ENCODE measurements at regions not wholly inside any gene's neighbourhood (a gene's known extent, or its start where the extent isn't known, plus 50 kb on each side); places are given as distances from the start of the nearest gene placed in this dataset.

- Histone ChIP-seq H3K9me3 (peaks cover 0 to 20% (median 0%) of the 10 kb centered on the region in 3 donors), H3K27ac (no peak overlapping the region), H3K27me3 (no peaks in the 10 kb centered on the region), H3K36me3 (no peaks in the 10 kb centered on the region), H3K4me3 (no peak overlapping the region), H3K4me1 (no peaks in the 10 kb centered on the region)
- ATAC-seq = no peak
- WGBS, 2 donors (ENCODE audit: low coverage in 1 of 2) = 100% methylated on average over 1 of the region's 1 CpG; no CpG with 5 or more reads in 1 of the 2 donors
- TF ChIP-seq, protein P1, sequence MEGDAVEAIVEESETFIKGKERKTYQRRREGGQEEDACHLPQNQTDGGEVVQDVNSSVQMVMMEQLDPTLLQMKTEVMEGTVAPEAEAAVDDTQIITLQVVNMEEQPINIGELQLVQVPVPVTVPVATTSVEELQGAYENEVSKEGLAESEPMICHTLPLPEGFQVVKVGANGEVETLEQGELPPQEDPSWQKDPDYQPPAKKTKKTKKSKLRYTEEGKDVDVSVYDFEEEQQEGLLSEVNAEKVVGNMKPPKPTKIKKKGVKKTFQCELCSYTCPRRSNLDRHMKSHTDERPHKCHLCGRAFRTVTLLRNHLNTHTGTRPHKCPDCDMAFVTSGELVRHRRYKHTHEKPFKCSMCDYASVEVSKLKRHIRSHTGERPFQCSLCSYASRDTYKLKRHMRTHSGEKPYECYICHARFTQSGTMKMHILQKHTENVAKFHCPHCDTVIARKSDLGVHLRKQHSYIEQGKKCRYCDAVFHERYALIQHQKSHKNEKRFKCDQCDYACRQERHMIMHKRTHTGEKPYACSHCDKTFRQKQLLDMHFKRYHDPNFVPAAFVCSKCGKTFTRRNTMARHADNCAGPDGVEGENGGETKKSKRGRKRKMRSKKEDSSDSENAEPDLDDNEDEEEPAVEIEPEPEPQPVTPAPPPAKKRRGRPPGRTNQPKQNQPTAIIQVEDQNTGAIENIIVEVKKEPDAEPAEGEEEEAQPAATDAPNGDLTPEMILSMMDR (IDR thresholded peaks at IDR 0.05) = no peak
- no peak for TF ChIP-seq EP300 (IDR thresholded peaks at IDR 0.05)
- no peak for TF ChIP-seq POLR2A (IDR thresholded peaks at IDR 0.05)
- TF ChIP-seq POLR2AphosphoS5 (IDR thresholded peaks at IDR 0.05) = no peak
Measured at GRCh38 chr18:55932675-55933074, 344.7 kb upstream of the TCF4 start.

- no peaks in the 10 kb centered on the region for H3K27me3 ChIP-seq
Measured at GRCh38 chr18:55927831-55928230, 339.8 kb upstream of the TCF4 start.

GRCh38 chr18:55925772-55926171 lies 337.8 kb upstream of the TCF4 start:
- ATAC-seq = no peak
- Histone ChIP-seq H3K9me3 (no peaks in the 10 kb centered on the region), H3K27ac (no peak overlapping the region), H3K4me1 (no peaks in the 10 kb centered on the region), H3K4me3 (no peak overlapping the region), H3K27me3 (no peaks in the 10 kb centered on the region), H3K36me3 (no peaks in the 10 kb centered on the region)
- 77 to 84% methylated on average over 4 to 5 of the region's 5 CpGs for WGBS, 2 donors (ENCODE audit: low coverage in 1 of 2)
- TF ChIP-seq, protein P1 (IDR thresholded peaks at IDR 0.05) = no peak
- TF ChIP-seq POLR2A (IDR thresholded peaks at IDR 0.05) = no peak
- TF ChIP-seq POLR2AphosphoS5 (IDR thresholded peaks at IDR 0.05) = no peak
- TF ChIP-seq EP300 (IDR thresholded peaks at IDR 0.05) = no peak

More at GRCh38 chr18:55927831-55928230, 339.8 kb upstream of the TCF4 start:
- no peak overlapping the region for H3K27ac ChIP-seq
- TF ChIP-seq POLR2A (IDR thresholded peaks at IDR 0.05) = no peak
- TF ChIP-seq, protein P1 (IDR thresholded peaks at IDR 0.05) = no peak
- TF ChIP-seq EP300 (IDR thresholded peaks at IDR 0.05) = no peak
- TF ChIP-seq POLR2AphosphoS5 (IDR thresholded peaks at IDR 0.05) = no peak
- no peaks in the 10 kb centered on the region for H3K36me3 ChIP-seq
- H3K9me3 ChIP-seq = peaks cover 0 to 5% (median 0%) of the 10 kb centered on the region in 3 donors
- H3K4me1 ChIP-seq = no peaks in the 10 kb centered on the region
- no peak overlapping the region for H3K4me3 ChIP-seq
- 41 to 46% methylated on average over 3 of the region's 3 CpGs for WGBS, 2 donors (ENCODE audit: low coverage in 1 of 2)
- ATAC-seq = no peak

- H3K27me3 ChIP-seq = no peaks in the 10 kb centered on the region
- H3K9me3 ChIP-seq = no peaks in the 10 kb centered on the region
- 58 to 100% methylated on average over 1 to 2 of the region's 2 CpGs for WGBS, 2 donors (ENCODE audit: low coverage in 1 of 2)
- H3K4me1 ChIP-seq = no peaks in the 10 kb centered on the region
- no peak overlapping the region for H3K27ac ChIP-seq
- ATAC-seq = no peak
- no peak overlapping the region for H3K4me3 ChIP-seq
- no peak for TF ChIP-seq POLR2A (IDR thresholded peaks at IDR 0.05)
- TF ChIP-seq, protein P1 (IDR thresholded peaks at IDR 0.05) = no peak
- no peak for TF ChIP-seq POLR2AphosphoS5 (IDR thresholded peaks at IDR 0.05)
- no peak for TF ChIP-seq EP300 (IDR thresholded peaks at IDR 0.05)
- H3K36me3 ChIP-seq = no peaks in the 10 kb centered on the region
Measured at GRCh38 chr18:55920063-55920462, 332.1 kb upstream of the TCF4 start.

DNA sequence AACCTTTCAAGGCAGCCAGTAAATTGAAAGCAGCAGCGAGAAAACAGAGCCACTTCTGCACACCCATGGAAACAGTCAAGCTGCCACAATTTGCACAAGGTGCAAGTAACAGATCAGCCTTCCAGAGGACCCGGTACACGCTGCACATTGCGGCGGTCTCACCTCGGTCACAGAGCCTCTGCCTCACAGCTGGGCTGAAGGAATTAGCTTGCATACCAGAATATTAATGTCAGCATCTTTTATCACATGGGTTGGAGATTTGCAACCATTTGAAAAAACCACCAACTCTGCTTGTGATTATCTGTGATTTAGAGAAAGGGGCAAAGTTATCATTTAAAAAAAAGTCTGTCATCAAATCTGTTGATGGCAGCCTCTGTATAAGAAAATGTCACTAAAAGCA lies 330.5 kb upstream of the TCF4 start:
- Histone ChIP-seq H3K36me3 (no peaks in the 10 kb centered on the region), H3K27ac (no peak overlapping the region), H3K27me3 (no peaks in the 10 kb centered on the region), H3K4me3 (no peak overlapping the region), H3K4me1 (no peaks in the 10 kb centered on the region), H3K9me3 (no peaks in the 10 kb centered on the region)
- TF ChIP-seq, protein P1 (IDR thresholded peaks at IDR 0.05) = no peak
- 72% methylated on average over 5 of the region's 6 CpGs; no CpG with 5 or more reads in 1 of the 2 donors for WGBS, 2 donors (ENCODE audit: low coverage in 1 of 2)
- ATAC-seq = no peak

Measured in gastroesophageal sphincter (tissue), 4 donors.